ENCODE measurements at regions not wholly inside any gene's neighbourhood (a gene's known extent, or its start where the extent isn't known, plus 50 kb on each side); places are given as distances from the start of the nearest gene placed in this dataset.
"Not testable (repeated sequence)": the region's sequence is repeated elsewhere in the genome, so short reads cannot be mapped to it uniquely, and the experiment has no call there.

GRCh38 chr13:22874839-22875238, 305.9 kb upstream of the SGCG start:
- intact Hi-C loops (cut with DNase I; ENCODE audit: low total_unique reads), result no loop called here

DNA sequence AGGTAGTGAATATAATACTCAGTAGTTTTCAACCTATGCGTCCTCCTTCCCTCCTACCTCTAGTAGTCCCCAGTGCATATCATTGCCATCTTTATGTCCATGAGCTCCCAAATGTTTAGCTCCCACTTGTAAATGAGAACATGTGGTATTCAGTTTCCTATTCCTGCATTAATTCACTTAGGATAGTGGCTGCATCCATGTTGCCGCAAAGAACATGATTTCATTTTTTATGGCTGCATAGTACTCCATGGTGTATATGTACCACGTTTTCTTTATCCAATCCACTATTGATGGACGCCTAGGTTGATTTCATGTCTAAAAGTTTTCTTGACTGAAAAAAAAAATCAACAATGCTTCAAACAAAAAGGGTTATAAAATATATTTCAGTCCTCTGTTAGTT, 303.4 kb upstream of the SGCG start:
- intact Hi-C loops (cut with DNase I; ENCODE audit: low total_unique reads), result no loop called here
- ATAC-seq (no peak), DNase-seq (no peak)
- Histone ChIP-seq H3K27me3 (no peaks in the 10 kb centered on the region), H3K4me3 (no peak overlapping the region), H3K36me3 (no peaks in the 10 kb centered on the region), H3K4me1 (no peaks in the 10 kb centered on the region), H3K9me3 (no peaks in the 10 kb centered on the region), H3K27ac (no peak overlapping the region)
- TF ChIP-seq, protein P1, sequence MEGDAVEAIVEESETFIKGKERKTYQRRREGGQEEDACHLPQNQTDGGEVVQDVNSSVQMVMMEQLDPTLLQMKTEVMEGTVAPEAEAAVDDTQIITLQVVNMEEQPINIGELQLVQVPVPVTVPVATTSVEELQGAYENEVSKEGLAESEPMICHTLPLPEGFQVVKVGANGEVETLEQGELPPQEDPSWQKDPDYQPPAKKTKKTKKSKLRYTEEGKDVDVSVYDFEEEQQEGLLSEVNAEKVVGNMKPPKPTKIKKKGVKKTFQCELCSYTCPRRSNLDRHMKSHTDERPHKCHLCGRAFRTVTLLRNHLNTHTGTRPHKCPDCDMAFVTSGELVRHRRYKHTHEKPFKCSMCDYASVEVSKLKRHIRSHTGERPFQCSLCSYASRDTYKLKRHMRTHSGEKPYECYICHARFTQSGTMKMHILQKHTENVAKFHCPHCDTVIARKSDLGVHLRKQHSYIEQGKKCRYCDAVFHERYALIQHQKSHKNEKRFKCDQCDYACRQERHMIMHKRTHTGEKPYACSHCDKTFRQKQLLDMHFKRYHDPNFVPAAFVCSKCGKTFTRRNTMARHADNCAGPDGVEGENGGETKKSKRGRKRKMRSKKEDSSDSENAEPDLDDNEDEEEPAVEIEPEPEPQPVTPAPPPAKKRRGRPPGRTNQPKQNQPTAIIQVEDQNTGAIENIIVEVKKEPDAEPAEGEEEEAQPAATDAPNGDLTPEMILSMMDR (IDR thresholded peaks at IDR 0.05 in 4 of 5, conservative IDR thresholded peaks at IDR 0.05 in 1 of 5), result no peak
- no peak for TF ChIP-seq POLR2A (IDR thresholded peaks at IDR 0.05)
- in situ Hi-C loops (cut with MboI; ENCODE audit: low sequenced_read_pairs in 4 of 4), result no loop called here

More at GRCh38 chr13:22874839-22875238, 305.9 kb upstream of the SGCG start:
- Histone ChIP-seq H3K27ac (no peak overlapping the region), H3K4me3 (no peak overlapping the region), H3K4me1 (no peaks in the 10 kb centered on the region), H3K9me3 (no peaks in the 10 kb centered on the region), H3K36me3 (no peaks in the 10 kb centered on the region), H3K27me3 (no peaks in the 10 kb centered on the region)
- no peak for ATAC-seq
- in situ Hi-C loops (cut with MboI; ENCODE audit: low sequenced_read_pairs in 4 of 4), result no loop called here
- DNase-seq, result no peak
- TF ChIP-seq, protein P1 (IDR thresholded peaks at IDR 0.05 in 4 of 5, conservative IDR thresholded peaks at IDR 0.05 in 1 of 5), result no peak
- no peak for TF ChIP-seq POLR2A (IDR thresholded peaks at IDR 0.05)

DNA sequence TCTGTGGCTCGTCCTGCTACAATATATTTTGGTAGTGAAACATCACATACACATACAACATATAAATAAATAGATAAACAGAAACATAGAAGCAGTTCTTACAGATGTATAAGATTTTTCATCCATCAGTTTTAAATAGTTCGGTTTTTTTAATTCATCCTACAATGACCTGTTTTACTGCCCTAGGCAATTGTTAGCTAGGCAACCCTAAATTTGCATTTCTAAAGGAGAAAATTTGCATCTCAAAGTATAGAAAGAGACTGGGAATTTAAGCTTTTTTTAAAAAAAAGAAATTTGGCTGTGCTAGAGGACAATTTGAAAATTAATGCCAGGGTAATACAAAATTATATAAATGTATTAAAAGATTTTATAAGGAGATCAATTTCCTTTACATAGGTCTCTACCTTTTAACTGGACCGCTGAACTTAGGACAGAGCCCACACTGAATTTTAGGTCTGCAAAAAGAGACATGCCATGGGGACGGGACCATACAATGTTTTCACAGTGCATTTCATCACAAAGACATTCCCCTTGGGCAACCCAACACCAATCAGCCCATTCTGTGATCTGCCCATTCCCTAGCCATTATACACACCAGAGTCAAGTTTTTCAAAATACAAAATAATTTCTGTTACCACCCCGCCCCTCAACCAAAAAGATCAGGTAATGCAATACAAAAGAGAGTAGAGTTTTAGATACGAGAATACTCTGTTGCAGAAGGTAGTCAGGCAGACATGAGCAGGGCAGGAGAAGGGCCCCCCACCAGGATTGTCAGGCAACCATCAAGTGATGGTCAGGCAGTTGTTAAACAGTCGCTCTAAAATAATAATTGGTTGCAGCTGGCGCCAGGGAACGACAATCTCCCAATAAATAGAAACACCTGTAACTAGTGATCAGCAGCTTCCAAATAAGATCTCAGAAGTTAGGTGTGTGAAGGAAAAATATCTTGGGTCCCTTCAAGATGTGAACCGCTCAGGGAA, 299.7 kb upstream of the SGCG start:
- no peak overlapping the region for H3K27ac ChIP-seq
- no peak for TF ChIP-seq POLR2A (IDR thresholded peaks at IDR 0.05)
- TF ChIP-seq, protein P1 (IDR thresholded peaks at IDR 0.05 in 4 of 5, conservative IDR thresholded peaks at IDR 0.05 in 1 of 5), result no peak
- H3K27me3 ChIP-seq, result no peaks in the 10 kb centered on the region
- in situ Hi-C loops (cut with MboI; ENCODE audit: low sequenced_read_pairs in 4 of 4) (no loop called here), intact Hi-C loops (cut with DNase I; ENCODE audit: low total_unique reads) (no loop called here)
- no peak for DNase-seq
- no peak for ATAC-seq
- H3K4me3 ChIP-seq, result no peak overlapping the region
- H3K4me1 ChIP-seq, result no peaks in the 10 kb centered on the region
- H3K9me3 ChIP-seq, result no peaks in the 10 kb centered on the region
- no peaks in the 10 kb centered on the region for H3K36me3 ChIP-seq

DNA sequence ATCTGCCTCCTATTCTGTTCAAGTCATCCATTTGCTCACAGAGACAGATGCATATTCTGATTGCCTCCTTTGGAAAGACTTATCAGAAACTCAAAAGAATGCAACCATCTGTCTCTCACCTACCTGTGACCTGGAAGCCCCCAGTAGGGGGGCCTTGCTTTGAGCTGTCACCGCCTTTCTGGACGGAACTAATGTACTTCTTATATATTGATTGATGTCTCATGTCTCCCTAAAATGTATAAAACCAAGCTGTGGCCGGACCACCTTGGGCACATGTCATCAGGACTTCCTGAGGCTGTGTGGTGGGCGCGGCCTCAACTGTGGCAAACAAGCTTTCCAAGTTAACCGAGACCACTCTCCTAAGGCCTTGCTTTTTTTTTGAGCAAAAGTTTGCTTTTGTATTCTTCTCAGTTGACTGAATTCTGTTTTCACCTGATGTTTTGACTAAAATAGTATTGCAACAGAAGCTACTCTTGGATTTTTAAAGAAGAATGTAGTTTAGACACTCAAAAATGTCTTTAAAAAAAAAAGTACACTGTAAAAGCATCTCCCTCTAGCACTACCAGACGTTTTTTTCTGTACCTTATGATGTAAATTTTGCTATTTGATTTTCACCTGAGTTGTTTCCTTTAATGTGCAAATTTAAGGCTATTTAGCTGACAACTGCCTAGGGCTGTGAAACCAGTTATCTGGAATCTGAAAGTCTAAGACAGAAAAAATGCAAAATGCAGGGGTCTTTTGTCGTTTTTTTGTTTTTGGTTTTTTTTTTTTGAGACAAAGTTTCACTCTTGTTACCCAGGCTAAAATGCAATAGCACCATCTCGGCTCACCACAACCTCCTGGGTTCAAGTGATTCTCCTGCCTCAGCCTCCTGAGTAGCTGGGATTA, 298.8 kb upstream of the SGCG start:
- in situ Hi-C loops (cut with MboI; ENCODE audit: low sequenced_read_pairs in 4 of 4), result not testable (repeated sequence)

More for the DNA sequence above, 298.8 kb upstream of the SGCG start:
- H3K27ac ChIP-seq; DNase-seq; H3K36me3 ChIP-seq; H3K27me3 ChIP-seq; ATAC-seq; H3K9me3 ChIP-seq; H3K4me1 ChIP-seq; H3K4me3 ChIP-seq; intact Hi-C loops (cut with DNase I; ENCODE audit: low total_unique reads): not testable (repeated sequence)

Measured in gastrocnemius medialis (tissue), 4 donors.